Breast epithelium (tissue), 4 donors: ENCODE measurements at regions not wholly inside any gene's neighbourhood (a gene's known extent, or its start where the extent isn't known, plus 50 kb on each side); places are given as distances from the start of the nearest gene placed in this dataset.

ENCODE experiments used
- DNase-seq, 2 donors: peaks; one replicate each; pipeline ENCODE4 v3.0.0-alpha.2; 2019; ENCODE audit warnings: low spot score in 2 of 2
- H3K27ac ChIP-seq, 2 donors: fragments of 200-600 bp; sonication (generic) in 1 of 2; one replicate each; pipeline ENCODE4 v1.5.1; 2016 to 2019; ENCODE audit warnings: mild to moderate bottlenecking in 1 of 2
- H3K27me3 ChIP-seq, 2 donors: fragments of 200-600 bp; sonication (generic) in 1 of 2; one replicate each; pipeline versions ENCODE4 v1.5.1 to v1.6.0; 2017 to 2019; ENCODE audit warnings: control low read depth in 1 of 2, mild to moderate bottlenecking in 1 of 2
- H3K36me3 ChIP-seq: fragments of 200-600 bp; one replicate; pipeline ENCODE4 v1.5.1; 2019
- H3K4me1 ChIP-seq, 2 donors: fragments of 200-600 bp; sonication (generic); one replicate each; pipeline ENCODE4 v1.5.1; 2016 to 2019; ENCODE audit warnings: control low read depth in 1 of 2
- H3K4me3 ChIP-seq, 3 donors: fragments of 200-600 bp; sonication (generic); 1 replicate in 2 of 3; 2 replicates in 1 of 3; pipeline ENCODE4 v1.5.1; 2016 to 2019; ENCODE audit warnings: mild to moderate bottlenecking in 3 of 3, moderate library complexity in 2 of 3
- H3K9me3 ChIP-seq, 2 donors: fragments of 200-600 bp; sonication (generic) in 1 of 2; one replicate each; pipeline ENCODE4 v1.5.1; 2016 to 2019; ENCODE audit warnings: control low read depth in 1 of 2
- POLR2A ChIP-seq: fragments of 450-650 bp; IDR thresholded peaks from one replicate; pipeline ENCODE4 v1.6.1; 2016; ENCODE audit warnings: antibody characterized with exemption, mild to moderate bottlenecking, moderate library complexity
- POLR2AphosphoS5 ChIP-seq, 3 donors: sonication (generic); formaldehyde crosslinking; IDR thresholded peaks; one replicate each; pipeline ENCODE4 v1.6.1; 2017; ENCODE audit warnings: antibody characterized with exemption in 3 of 3
- intact Hi-C: fragments of 100-400 bp; cut with DNase I; formaldehyde crosslinking; loops from one replicate; pipeline ENCODE4 v1.15.1; 2023; ENCODE audit warnings: low total_unique reads
- TF ChIP-seq, protein P1 (sequence below), 3 donors: fragments of 450-650 bp; IDR thresholded peaks; one replicate each; pipeline ENCODE4 v1.5.1; 2016 to 2017; ENCODE audit warnings: antibody characterized with exemption in 3 of 3, mild to moderate bottlenecking in 3 of 3, moderate library complexity in 3 of 3

DNA sequence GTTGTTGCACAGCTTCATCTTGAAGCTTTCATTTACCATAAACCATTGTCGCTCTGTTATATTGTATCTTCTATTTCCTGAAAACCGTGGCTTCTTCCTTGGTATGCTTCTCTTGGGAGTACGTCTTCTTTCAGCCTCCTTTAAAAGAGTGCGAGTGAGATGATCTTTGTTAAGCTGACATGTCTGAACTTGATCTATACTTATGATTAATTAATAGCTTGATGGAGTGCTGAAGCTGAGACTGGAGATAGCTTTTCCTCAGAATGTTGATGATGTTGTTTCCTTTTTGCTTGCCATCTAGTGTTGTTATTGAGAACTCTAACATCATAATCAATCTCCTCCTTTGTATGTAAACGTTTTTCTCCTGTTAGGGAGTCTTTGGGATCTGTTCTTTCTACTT is 529.3 kb upstream of the SPRY2 start:
- no peaks in the 10 kb centered on the region for H3K27me3 ChIP-seq
- H3K36me3 ChIP-seq = no peaks in the 10 kb centered on the region
- DNase-seq = no peak
- TF ChIP-seq POLR2A (no peak), POLR2AphosphoS5 (IDR thresholded peaks at IDR 0.05) (no peak)
- TF ChIP-seq, protein P1, sequence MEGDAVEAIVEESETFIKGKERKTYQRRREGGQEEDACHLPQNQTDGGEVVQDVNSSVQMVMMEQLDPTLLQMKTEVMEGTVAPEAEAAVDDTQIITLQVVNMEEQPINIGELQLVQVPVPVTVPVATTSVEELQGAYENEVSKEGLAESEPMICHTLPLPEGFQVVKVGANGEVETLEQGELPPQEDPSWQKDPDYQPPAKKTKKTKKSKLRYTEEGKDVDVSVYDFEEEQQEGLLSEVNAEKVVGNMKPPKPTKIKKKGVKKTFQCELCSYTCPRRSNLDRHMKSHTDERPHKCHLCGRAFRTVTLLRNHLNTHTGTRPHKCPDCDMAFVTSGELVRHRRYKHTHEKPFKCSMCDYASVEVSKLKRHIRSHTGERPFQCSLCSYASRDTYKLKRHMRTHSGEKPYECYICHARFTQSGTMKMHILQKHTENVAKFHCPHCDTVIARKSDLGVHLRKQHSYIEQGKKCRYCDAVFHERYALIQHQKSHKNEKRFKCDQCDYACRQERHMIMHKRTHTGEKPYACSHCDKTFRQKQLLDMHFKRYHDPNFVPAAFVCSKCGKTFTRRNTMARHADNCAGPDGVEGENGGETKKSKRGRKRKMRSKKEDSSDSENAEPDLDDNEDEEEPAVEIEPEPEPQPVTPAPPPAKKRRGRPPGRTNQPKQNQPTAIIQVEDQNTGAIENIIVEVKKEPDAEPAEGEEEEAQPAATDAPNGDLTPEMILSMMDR (IDR thresholded peaks at IDR 0.05) = no peak
- H3K4me1 ChIP-seq = no peaks in the 10 kb centered on the region
- intact Hi-C loops = no loop called here
- no peak overlapping the region for H3K4me3 ChIP-seq
- H3K27ac ChIP-seq = no peak overlapping the region
- no peaks in the 10 kb centered on the region for H3K9me3 ChIP-seq

DNA sequence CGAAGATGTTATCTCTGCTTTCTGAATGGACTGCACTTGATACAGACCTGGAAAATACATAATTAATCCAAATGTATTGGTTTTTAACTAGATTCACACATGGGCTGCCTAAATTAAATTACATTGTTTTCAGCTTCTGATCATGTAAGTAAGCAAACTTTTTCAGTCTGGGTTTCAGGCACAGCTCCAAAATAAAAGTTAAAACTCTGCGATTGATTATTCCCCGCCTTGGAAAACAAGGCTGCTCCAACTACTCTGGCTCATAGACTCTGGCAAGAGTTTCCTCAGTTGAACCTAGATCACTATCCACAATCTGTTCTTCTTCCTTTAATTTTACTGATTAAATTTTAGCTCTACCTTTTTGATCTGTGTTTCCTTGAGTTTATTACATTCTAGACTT is 526.0 kb upstream of the SPRY2 start:
- DNase-seq = no peak
- Histone ChIP-seq H3K27ac (no peak overlapping the region), H3K36me3 (no peaks in the 10 kb centered on the region), H3K9me3 (no peaks in the 10 kb centered on the region), H3K27me3 (no peaks in the 10 kb centered on the region), H3K4me1 (no peaks in the 10 kb centered on the region), H3K4me3 (no peak overlapping the region)
- intact Hi-C loops = no loop called here
- TF ChIP-seq POLR2A = no peak
- TF ChIP-seq, protein P1 (IDR thresholded peaks at IDR 0.05) = no peak
- no peak for TF ChIP-seq POLR2AphosphoS5 (IDR thresholded peaks at IDR 0.05)

DNA sequence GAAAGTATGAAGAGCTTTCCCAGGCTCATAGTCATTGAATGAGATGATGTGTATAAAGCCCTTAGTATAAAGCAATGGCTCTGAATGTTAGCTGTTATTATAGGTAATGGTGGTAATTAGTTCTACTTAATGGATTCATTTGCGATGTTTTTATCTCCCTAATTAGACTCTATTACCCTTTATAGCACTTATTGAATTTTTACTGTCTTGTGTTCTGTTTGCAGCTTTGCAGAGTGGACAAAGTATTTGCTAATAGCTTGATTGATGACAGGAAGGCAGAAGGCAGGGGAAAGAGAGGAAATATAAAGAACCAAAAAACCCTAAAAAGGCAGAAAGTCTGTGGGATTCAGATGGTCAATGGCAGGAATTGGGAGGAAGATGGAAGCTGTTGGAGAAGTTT is 524.4 kb upstream of the SPRY2 start:
- no peaks in the 10 kb centered on the region for H3K36me3 ChIP-seq
- intact Hi-C loops = loop anchor here (2.0 kb wide), 1 partner anchor 31 kb away; no protein-coding TSS in a partner anchor
- TF ChIP-seq, protein P1 (IDR thresholded peaks at IDR 0.05) = no peak
- TF ChIP-seq POLR2A (no peak), POLR2AphosphoS5 (IDR thresholded peaks at IDR 0.05) (no peak)
- H3K27ac ChIP-seq = no peak overlapping the region
- no peak for DNase-seq
- H3K27me3 ChIP-seq = no peaks in the 10 kb centered on the region
- no peaks in the 10 kb centered on the region for H3K9me3 ChIP-seq
- H3K4me3 ChIP-seq = no peak overlapping the region
- H3K4me1 ChIP-seq = no peaks in the 10 kb centered on the region

DNA sequence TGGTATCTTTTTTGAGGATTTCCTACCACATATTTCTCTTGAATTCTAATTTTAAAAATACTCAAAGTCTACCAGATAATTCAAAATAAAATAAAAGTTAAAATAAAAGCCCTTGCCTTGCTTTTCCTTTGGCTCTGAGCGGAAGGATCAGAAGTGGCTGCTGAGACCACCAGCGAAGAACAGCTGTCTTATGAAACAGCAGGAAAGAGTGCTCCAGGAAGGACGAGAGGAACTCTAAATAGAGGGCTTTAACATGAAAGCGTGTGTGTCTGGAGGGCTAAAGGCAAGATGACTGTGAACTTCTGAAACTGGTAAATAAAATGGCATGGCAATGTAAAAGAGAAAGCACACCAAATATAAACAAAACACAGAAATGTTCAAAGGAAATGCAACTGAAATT is 521.5 kb upstream of the SPRY2 start:
- TF ChIP-seq, protein P1 (IDR thresholded peaks at IDR 0.05) = no peak
- TF ChIP-seq POLR2A (no peak), POLR2AphosphoS5 (IDR thresholded peaks at IDR 0.05) (no peak)
- no peak for DNase-seq
- Histone ChIP-seq H3K27me3 (no peaks in the 10 kb centered on the region), H3K4me1 (no peaks in the 10 kb centered on the region), H3K4me3 (no peak overlapping the region), H3K36me3 (no peaks in the 10 kb centered on the region), H3K27ac (no peak overlapping the region), H3K9me3 (no peaks in the 10 kb centered on the region)
- intact Hi-C loops = no loop called here

DNA sequence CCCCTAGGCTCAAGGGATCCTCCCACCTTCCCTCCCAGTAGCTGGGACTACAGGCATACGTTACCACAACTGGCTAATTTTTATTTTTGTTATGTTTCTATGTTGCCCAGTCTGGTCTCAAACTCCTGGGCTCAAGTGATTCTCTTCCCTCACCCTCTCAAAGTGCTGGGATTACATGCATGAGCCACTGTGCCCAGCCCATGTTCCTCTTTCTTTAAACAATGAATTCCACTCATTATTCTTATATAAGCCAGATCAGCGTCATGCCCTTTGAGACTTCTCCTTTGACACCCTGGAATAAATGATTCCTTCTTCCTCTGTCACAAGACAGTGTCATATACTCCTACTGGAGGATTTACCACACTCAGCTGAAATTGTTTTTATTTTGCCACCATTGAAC is 519.9 kb upstream of the SPRY2 start:
- H3K9me3 ChIP-seq = no peaks in the 10 kb centered on the region
- TF ChIP-seq, protein P1 (IDR thresholded peaks at IDR 0.05) = no peak
- TF ChIP-seq POLR2A (no peak), POLR2AphosphoS5 (IDR thresholded peaks at IDR 0.05) (no peak)
- H3K27me3 ChIP-seq = no peaks in the 10 kb centered on the region
- no peaks in the 10 kb centered on the region for H3K4me1 ChIP-seq
- DNase-seq = no peak
- H3K4me3 ChIP-seq = no peak overlapping the region
- no peak overlapping the region for H3K27ac ChIP-seq
- intact Hi-C loops = no loop called here
- H3K36me3 ChIP-seq = no peaks in the 10 kb centered on the region
